ENCODE measurements at regions not wholly inside any gene's neighbourhood (a gene's known extent, or its start where the extent isn't known, plus 50 kb on each side); places are given as distances from the start of the nearest gene placed in this dataset.
"Not testable (repeated sequence)": the region's sequence is repeated elsewhere in the genome, so short reads cannot be mapped to it uniquely, and the experiment has no call there.

DNA sequence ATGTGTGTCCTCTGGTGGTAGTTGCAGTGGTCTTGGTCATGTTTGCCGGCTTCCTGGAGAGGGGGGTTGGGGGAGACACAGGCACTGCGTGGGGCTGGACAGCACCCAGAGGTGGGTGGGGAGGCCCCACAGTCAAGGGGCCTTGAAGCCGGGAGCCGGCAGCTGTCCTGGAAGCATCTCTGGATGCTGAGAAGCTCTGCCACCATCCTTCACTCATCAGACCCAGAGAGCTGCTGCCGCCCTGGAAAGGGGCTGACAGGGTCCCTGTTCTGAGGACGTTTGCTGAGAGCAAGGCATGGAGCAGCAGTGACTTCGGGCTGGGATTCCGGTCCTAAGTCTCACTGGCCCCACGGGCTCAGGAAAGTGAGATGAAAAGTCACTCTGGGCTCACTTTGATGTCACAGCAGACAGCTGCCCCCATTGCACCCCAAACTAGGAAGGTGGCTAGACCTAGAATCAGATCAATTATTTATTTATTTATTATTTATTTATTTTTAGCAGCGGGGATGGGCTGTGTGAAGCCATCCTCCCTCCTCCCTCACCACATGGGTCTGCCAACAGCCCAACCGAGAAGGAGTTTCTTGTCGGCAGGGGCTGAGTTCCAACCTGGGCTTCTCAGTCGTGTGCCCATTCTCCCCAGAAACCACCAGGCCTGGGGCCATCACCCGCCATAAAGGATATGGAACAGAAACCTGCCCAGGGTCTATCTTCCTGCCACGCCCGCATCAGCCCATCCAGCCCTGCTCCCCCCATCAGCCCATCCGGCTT lies 547.4 kb downstream of the PTPRU start:
- no peak for DNase-seq

DNA sequence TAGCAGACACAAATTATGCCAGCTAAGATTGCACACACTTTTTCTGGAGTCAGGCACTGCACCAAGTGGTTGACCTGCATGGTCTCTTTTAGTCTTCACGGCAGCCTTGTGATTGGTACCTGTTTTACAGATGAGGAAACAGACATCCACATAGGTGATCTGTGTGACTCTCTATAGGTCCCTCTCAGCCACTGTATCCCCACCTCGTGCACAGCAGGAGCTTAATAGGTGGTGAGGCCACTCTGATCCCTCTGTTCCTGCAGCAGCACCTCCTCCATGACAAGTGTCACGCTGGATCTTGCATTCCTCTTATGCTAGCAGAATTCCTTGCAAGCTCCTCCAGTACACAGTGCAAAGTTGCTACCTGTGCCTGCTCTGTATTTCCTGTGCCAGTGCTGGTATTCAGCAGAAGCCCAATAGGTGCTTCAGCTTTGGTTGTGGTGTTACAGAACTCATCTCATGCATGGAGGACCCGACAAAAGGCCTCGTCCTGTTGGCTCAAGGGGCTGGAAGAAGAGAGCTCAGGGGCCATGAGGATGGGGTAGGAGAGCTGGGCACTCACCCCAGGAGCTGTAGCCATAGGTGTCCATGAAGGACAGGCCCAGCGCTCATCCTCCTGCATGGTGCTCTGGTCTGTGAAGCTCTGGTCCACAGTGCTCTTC lies 546.7 kb downstream of the PTPRU start:
- no peak for DNase-seq

DNA sequence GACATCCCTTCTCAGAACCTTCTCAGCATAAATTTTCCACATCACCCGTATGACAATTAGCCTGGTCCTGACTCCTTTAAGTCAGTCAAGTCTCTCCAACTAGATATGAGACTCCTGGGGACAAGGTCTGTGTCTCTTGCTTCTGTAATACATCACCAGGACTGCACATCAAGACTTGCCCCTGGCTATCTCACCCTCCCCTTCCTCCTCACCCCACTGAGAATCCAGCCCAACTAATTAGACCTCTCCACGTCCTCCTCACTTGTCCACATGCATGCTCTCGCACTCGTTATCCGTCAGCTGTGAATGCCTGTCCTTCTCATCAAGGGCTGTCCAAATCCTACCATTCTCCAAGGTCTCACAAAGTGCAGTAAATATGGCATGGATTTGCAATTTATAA lies 542.8 kb downstream of the PTPRU start:
- no peak for DNase-seq

DNA sequence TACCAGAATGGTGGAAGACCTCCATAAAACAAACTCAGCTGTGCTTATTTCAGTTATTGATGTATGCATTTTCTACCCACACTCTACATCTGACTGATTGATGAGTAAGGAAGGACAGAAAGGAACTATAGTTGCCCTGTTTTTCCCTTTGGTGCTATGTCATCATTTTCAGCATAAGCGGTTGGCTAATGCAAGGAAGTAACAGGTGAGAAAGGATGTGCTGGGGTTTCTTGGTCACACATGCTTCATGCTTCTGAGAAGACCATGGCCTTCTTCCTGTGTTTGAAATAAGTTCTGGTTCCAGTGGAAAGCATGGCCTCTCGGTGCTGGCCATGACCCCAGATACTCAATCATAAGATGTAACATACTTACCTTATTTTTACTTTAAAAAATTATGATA lies 541.2 kb downstream of the PTPRU start:
- no peak for DNase-seq

DNA sequence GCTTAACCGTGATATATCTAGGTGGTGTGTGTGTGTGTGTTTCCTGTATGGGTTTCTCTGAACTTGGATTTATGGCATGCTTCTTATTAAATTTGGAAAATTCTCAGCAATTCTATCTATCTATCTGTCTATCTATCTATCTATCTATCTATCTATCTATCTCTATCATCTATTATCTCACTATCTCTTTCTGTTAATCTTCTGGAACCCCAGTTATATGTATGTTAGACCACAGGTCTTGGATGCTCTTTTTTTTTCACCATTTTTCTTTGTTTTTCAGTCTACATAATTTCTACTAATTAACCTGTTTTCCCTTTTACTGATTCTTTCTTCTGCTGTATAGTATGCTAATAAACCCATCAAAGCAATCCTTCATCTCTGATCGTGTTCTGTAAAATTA lies 538.0 kb downstream of the PTPRU start:
- no peak for DNase-seq

DNA sequence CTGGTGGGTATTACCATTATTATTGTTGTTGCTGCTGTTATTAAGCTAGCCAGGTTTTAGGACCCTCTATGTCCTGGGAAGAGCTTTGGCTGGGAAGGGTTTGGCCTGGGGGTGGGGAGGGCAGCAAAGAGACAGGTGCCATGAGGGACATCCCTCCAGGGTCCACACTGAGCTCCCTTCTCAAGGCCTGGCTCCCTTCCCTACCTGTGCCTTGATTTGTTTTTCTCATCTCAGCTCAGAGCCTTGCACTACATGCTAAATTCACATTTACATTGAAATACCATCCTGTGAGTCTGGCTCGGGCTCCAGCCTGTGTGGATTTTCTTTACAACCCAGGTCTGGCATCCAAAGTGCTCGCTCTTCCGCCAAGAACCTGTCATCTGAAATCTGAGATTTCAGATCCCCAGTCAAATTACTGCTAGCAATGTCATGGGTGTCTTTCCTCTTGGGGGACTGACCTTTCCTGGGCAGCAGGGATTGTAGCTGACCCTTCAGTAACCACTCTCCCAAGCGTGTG lies 536.3 kb downstream of the PTPRU start:
- no peak for DNase-seq

DNA sequence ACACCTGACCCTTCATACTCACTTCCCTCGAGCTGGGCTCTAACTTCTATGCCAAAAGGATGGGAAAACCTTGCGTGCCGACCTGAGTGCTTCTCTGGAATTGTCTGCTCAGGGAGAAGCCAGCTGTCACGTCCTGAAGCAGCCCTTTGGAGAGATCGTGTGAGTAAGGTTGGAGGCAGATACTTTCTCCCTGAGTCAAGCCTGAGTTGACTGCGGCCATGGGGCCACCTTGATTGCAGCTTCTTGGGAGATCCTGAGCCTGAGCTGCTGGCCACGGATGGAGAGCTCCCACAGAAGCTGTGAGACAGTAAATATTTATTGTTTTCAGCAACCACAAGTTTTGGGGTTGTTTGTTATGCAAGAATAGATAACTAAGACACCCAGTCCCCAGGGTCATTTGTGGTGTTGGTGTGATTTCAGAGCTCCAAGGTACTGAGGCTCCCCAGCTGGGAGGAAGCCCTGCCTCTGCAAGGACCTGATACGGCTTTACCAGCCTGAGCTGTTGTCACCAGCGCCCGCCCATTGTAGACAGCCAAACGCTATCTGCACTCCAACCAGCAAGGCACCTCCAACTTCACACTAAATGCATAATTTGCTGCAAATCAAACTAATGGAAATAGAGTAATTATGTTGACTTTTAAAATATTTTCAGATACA lies 531.6 kb downstream of the PTPRU start:
- no peak for DNase-seq

DNA sequence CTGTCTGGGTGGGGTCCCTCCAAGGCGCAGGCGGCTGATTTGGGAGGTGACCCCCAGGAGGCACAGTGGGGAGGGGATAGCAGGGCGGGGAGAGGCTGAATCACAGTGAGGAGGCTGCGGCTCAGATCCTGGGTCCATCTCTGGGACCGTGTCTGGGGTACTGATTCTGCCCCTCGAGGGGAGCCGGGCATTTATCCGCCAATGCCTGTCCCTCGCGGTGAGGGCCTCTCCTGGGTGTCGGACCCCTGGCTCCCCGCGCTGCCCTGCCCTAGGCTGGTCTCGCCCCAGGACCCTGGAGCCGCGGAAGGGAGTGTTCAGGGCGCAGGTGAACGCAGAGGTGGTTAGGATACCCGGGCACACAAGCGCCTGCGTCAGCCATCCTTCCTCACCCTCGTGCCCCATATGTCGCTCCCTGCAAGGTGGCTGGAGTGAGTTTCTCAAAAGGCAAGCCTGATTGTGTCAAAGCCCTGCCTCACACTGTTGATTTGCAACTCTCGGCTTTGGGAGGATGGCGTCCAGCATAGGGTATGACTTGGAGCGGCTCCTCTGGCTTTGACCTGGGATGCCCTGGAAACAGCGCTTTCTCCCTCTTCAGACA lies 530.9 kb downstream of the PTPRU start:
- no peak for DNase-seq

DNA sequence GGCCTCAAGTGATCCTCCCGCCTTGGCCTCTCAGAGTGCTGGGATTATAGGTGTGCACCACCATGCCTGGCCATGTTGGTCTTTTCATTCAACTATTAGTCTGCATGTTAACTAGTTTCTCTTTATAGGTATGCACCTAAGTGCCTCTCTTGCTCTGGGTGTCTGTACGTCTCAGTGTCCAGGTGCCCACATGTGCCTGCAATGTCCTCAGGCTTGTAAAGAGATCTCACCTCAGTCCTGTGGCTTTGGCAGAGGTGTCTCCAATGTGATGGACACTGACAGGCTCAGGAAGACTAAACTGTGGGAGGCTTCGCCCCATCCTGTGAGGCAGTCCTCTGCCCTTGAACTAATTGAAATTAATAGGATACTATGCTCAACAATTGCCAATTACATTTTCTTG lies 526.3 kb downstream of the PTPRU start:
- no peak for DNase-seq

DNA sequence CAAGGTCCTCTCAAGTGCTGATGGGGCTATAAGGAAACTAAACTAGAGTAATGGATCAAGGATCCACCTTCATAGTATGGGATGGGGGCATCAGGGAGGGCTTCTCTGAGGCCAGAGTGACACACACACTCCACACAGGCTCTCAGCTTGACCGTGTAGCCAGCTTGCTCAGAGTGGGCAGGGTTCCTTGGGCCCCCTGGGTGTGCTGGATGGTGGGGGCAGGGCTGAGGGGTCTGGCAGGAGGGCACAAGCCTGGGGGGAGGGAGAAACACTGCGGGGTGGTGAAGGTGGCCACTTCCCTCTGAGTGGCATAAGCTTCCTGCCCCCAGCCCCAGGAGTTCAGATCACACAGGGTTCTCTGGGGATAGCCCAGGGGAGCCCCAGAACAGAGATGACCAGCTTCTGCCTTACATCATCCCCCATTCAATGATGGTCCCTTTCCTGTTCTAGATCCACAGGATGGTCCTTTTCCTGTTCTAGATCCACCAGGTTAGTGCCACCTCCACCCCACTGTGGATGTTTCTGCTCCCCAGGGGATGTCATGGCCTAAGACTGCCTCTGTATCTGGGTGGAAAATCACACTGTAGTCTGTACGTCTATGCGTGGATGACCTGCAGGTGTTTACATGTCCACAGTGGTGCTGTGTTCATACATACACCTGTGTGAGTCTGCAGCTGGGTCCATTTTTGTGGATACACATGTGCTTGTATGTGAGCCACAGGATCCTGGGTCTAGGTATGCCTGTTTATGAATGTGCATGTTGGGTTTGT lies 525.0 kb downstream of the PTPRU start:
- DNase-seq, result no peak

DNA sequence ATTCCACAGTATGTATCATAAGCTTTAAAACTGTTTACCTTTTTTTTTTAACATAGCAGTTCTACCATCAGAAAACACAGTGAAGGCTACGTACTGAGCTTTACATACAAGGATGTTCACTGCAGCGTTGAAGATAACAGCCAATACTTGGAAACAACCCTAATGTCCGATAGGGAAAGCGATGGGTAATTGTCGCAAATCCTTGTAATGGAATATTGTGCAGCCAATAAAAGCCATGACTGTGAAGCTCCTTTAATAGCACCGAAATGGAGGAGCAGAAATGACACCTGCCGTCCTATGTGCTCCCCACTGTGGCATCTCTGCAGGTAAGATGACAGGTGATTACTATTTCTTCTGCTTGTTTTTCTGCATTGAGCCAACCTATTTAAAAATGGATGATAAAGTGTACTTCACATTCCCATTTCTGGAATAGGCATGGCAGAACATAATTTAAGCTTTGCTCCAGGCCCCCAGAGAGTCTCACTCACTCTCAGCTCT lies 523.8 kb downstream of the PTPRU start:
- no peak for DNase-seq

DNA sequence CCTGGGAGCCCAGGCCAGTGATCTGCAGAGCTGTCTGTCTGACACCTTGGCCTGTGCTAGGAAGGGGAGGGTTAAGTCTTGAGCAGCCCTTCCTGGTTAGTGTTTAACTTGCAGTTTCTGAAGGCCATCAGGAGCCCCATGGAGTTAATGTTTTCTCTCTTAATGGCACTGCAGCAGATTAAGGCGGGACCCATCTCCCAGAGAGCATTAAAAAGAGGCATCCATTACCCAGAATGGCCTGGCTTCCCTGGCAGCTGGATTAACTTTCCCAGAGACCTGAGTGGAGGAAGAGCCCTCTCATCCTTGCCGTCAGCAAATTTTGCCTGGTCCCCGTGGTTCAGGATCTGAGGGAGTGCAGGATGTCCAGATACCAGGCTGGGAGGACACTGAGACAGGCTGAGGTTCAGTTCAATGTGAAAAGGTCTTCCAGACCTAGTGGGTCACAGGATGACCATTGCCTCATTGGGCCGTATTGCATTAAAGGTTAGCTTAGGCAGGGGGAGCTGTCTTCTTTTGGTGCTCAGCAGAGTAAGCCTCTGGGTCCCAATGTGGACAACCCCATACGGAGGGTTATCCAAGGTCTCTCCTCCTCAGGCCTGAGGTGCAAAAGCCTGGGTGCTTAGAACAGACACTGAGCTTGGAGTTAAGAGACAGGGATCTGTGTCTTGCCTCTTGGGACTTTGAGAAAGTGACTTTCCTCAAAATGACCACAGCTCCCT lies 522.6 kb downstream of the PTPRU start:
- DNase-seq, result no peak

DNA sequence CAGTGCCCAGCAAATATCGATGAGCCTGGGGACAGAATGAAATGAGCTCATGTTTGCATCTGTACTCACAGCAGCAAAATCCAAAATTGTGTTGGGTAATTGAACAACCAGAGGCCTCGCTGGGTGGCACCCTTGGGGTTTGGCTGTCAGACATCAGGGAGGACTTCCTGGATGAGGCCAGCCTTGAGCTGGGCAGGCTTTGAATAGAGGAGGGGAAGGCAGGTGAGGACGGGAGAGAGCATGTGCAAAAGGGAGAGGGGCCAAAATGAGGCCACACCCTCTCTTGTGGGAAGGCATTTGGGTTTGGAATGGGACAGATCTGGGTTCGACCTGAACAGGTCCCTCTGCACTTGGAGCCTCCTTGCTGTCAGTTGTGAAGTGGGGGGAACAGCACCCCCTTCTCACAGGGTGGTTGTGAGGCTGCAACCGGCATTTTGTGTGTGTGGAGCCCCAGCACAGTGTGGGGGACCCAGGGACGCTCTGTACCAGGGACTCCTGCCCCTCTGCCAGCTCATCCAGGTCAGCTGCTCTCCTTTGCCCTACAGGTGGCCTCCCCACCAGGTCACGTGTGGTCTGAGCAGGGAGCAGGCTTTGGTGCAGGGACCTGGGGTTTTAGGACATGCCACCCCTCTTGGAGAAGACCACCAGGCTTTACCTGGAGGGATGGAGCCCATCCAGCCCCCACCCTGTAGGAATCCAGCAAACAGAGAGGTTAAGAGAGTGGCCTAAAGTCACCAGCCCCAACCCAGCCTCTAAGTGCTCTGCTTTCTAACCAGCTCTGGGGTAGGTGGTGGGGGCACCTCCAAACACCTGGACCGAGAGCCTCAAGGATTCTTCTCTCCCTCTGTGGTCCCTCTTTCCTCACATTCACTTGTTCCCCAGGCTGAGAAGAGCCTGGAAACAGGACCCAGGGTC lies 521.8 kb downstream of the PTPRU start:
- no peak for DNase-seq

DNA sequence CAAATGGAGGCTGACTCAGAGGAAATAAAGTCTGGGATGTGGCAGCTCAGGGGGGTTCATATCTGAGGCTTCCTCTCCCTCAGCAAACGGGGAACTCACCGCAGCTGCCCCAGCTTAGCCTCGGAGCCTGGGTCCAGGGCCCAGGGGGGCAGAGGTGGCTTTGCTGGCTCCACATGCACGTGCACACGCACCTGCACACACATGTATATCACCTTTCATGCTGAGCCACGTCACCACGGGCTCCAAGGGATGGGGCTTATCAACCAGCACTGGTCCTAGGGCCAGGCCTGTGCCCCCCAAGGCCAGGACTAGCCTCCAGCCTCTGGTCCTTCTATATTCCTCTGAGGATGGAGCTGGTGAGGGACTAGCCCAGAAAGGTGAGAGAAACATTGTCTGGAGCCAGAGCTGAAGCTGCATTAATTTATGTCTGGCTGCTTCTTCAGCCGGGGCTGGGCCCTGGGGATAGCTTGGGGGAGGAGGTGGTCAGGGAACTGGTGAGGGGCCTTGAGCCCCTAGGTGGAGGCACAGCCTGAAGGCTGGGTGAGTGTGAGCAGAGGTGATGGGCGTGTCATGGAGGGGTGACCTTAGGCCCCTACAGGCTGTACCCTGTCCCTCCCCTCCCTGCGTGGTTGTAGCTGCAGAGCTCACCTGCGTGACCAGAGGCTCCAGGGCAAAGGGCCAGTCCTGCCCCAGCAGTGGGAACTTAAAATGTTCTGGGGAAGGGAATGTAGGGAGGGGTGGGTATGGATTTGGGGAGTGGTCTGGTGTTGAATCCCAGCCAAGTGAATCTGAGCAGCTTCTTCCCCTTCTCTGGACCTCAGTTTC lies 520.8 kb downstream of the PTPRU start:
- DNase-seq, result no peak

DNA sequence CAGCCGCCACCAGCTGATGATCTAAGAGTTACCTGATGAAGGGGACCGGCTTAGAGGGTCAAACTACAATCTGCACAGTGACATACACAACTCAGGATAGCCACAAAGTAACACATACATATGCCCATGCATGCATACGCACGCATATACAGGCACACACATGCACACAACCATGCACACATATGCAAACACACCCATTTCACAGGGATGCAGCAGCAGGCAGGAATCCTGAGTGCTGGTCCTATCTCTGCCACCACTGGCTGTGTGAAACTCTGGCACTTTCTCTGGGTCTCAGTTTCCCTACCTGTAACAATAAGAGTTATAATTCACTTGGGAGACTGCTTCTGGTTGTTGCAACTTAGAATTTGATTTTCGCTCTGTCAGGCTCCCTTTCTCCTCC lies 520.2 kb downstream of the PTPRU start:
- DNase-seq, result no peak

DNA sequence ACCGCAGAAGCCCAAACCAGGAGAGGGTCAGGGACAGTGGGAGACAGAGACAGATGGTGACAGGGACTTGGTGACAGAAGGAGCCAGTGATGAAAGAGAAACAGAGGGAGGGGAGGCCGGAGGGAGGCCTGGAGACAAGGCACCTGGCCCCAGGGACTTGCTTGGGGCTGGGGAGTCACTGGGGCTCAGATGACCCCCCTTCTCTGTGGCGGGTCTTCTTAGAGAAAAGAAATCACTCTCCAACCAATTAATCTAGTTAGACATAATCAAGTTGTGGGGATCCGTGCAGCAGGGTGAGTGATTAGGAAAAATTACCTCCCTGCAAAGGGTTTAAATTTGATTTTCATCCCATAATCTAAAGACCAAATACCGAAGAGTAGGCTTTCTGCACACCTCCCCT lies 519.8 kb downstream of the PTPRU start:
- DNase-seq, result no peak

DNA sequence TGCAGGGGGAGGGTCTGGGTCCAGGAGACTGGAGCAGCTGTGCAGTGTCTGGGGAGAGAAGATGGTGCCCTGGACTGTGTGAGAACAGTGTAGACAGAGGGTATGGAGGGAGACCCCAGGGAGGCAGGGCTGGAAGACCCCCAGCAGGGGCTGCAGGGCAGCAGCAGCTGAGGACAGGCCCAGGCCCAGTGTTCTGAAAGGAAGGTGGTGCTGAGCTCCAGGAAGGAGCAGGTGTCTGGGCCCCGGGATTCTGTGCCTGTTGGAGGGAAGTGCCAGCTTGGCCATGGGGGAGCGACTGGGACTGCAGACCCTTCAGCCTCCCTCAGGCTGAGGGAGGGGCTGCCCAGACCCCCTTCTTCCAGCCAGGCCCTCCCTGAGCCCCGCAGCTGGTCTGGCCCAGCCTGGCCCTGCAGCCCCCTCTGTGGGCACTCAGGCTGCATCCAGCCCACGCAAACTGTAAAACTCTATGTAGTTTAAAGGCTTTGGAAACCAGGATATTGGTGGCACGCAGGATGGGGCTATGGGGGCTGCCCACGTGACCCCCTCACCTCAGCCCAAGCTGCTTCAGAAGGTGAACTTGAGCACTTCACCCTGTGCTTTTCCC lies 519.2 kb downstream of the PTPRU start:
- DNase-seq, result not testable (repeated sequence)

DNA sequence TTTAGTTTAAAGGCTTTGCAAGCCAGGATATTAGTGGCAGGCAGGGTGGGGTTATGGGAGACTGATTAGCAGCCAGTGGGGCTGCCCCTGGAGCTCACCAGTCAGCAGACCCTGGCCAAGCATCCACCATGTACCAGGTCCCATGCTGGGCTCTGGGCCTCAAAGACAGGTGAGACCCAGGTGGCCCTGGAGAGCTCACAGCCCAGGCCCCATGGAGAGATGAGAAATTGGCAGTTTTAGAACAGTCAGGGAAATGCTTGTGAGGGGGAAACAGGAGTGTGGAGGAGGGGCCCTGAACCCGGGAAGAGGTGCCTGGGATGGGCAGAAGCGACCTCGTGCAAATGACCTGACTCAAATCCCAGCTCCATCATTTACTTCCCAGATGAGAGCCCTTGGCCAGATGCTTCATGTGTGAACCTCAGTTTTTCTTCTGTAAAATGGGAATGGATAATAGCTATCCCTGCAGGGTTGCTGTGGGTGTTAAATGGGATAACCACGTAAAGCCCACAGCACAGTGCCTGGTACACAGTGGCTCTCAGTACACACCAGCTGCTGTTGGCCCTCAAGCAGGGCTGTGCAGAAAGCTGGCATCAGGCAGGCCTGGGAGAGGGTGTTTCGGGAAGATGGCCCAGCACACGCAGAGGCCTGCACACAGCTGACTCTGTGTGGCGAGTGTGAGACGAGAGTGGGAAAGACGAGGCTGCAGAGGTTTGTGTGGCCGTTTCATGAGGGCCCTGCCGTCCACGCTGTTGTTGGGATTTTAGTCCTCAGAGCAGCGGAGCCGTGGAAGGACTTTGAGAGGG lies 518.5 kb downstream of the PTPRU start:
- DNase-seq, result no peak

Data from hindlimb muscle (tissue), 1 donor.